PC-3 (cell line): ENCODE measurements at regions not wholly inside any gene's neighbourhood (a gene's known extent, or its start where the extent isn't known, plus 50 kb on each side); places are given as distances from the start of the nearest gene placed in this dataset.

ENCODE experiments used
- CTCF ChIP-seq: fragments of 300-600 bp; sonication (generic); conservative IDR thresholded peaks from 2 replicates; pipeline ENCODE4 v1.5.1; 2017; ENCODE audit warnings: antibody characterized with exemption, low read depth, mild to moderate bottlenecking, low read length
- EZH2 ChIP-seq: fragments of 300-600 bp; sonication (generic); IDR thresholded peaks from one replicate; pipeline ENCODE4 v1.6.1; 2017; ENCODE audit warnings: antibody characterized with exemption, mild to moderate bottlenecking, low read length; ENCODE audit not compliant: unreplicated experiment
- EZH2phosphoT487 ChIP-seq: fragments of 300-600 bp; sonication (generic); IDR thresholded peaks from 2 replicates; pipeline ENCODE4 v1.6.1; 2018; ENCODE audit warnings: mild to moderate bottlenecking, antibody characterized with exemption, low read length, borderline replicate concordance

- no peak for TF ChIP-seq EZH2phosphoT487
- TF ChIP-seq CTCF = no peak
- TF ChIP-seq EZH2 = no peak
These were observed 277.9 kb upstream of the ADAMTS5 start for GRCh38 chr21:27244776-27245175.
